GM06990 (cell line): ENCODE measurements at regions not wholly inside any gene's neighbourhood (a gene's known extent, or its start where the extent isn't known, plus 50 kb on each side); places are given as distances from the start of the nearest gene placed in this dataset.

ENCODE experiments used
- DNase-seq: peaks from one replicate; pipeline ENCODE4 v3.0.0-alpha.2; 2011; ENCODE audit not compliant: insufficient read length; ENCODE audit errors: extremely low read depth
- H3K27me3 ChIP-seq: replicated peaks from 2 replicates; pipeline ENCODE4 v1.6.0; 2011; ENCODE audit warnings: low read length; ENCODE audit not compliant: control insufficient read depth, insufficient read depth
- H3K36me3 ChIP-seq: 2 replicates; pipeline ENCODE4 v1.5.1; 2011; ENCODE audit warnings: low read length; ENCODE audit not compliant: control insufficient read depth, insufficient read depth
- H3K4me3 ChIP-seq: replicated peaks from 2 replicates; pipeline ENCODE4 v1.5.1; 2011; ENCODE audit warnings: low read depth, mild to moderate bottlenecking, control low read depth, low read length
- CTCF ChIP-seq: IDR thresholded peaks from 2 replicates; pipeline ENCODE4 v1.5.1; 2011; ENCODE audit warnings: low read length, control low read depth, mild to moderate bottlenecking, inconsistent platforms; ENCODE audit not compliant: insufficient read depth, poor library complexity, severe bottlenecking

GRCh38 chr10:78502210-78502936 is 468.7 kb downstream of the RPS24 start:
- H3K27me3 ChIP-seq = no peaks in the 10 kb centered on the region; the same call in 1 of the 2 replicates
- no peaks in the 10 kb centered on the region for H3K36me3 ChIP-seq
- no peak for TF ChIP-seq CTCF
- no peak overlapping the region for H3K4me3 ChIP-seq
- DNase-seq = no peak

GRCh38 chr10:78504181-78504580 is 470.5 kb downstream of the RPS24 start:
- DNase-seq = no peak
- Histone ChIP-seq H3K4me3 (no peak overlapping the region), H3K36me3 (no peaks in the 10 kb centered on the region), H3K27me3 (no peaks in the 10 kb centered on the region; the same call in 1 of the 2 replicates)
- no peak for TF ChIP-seq CTCF

GRCh38 chr10:78505657-78506056 is 472.0 kb downstream of the RPS24 start:
- H3K27me3 ChIP-seq = no peaks in the 10 kb centered on the region; the same call in none of the 2 replicates
- no peak overlapping the region for H3K4me3 ChIP-seq
- H3K36me3 ChIP-seq = no peaks in the 10 kb centered on the region
- TF ChIP-seq CTCF = no peak
- DNase-seq = no peak

- Histone ChIP-seq H3K36me3 (no peaks in the 10 kb centered on the region), H3K4me3 (no peak overlapping the region), H3K27me3 (no peaks in the 10 kb centered on the region; the same call in none of the 2 replicates)
- TF ChIP-seq CTCF = no peak
- no peak for DNase-seq
Measured at GRCh38 chr10:78506614-78507013, 473.0 kb downstream of the RPS24 start.

- DNase-seq = no peak
Measured at GRCh38 chr10:78507510-78508160, 474.0 kb downstream of the RPS24 start.

More at GRCh38 chr10:78507510-78508160, 474.0 kb downstream of the RPS24 start:
- Histone ChIP-seq H3K36me3 (no peaks in the 10 kb centered on the region), H3K4me3 (no peak overlapping the region), H3K27me3 (peaks cover 1% of the 10 kb centered on the region)
- no peak for TF ChIP-seq CTCF
